HG03045 (cell line): ENCODE measurements at regions not wholly inside any gene's neighbourhood (a gene's known extent, or its start where the extent isn't known, plus 50 kb on each side); places are given as distances from the start of the nearest gene placed in this dataset.

Experiments used
- ATAC-seq: cut with Tn5 transposase; IDR thresholded peaks from one replicate; pipeline ENCODE4 v1.9.1; 2021; ENCODE audit warnings: mild to moderate bottlenecking, moderate library complexity; ENCODE audit not compliant: unreplicated experiment

DNA sequence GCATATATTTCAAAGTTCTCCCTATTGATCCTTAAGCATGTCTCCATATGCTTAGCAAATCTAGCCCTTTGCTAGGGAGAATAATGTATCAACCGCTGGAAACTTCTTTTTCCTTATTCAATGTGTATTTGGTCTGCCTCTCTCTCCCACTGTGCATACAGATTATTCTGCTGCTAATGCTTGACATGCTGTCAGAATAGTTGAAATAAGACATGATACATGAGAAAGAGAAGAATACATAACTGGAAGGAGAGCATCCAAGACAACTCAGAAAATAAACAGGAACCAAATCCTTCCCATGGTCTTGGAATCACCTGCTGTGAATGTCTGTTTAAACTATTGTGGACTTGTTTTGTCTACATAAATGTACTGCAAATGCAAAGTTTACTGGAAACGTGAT, 1103.0 kb downstream of the EFNB2 start:
- ATAC-seq = no peak

DNA sequence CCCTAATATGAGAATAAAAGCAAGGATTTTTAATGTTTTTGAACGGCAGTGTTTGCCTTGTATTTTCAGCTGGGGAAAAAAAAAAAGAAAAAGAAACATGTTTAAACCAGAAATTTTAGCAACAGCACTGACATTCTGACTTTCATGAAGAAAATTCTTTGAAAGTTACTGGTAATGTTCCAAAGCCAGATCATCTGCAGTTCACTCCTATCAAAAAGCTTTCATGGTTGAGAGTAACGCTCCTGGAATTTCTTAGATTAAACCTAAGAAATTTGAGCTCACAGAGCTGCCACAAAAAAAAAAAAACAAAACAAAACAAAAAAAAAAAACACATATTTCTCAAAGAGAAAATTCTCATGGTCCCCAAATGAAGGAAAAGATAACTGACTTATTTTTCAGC, 1106.7 kb downstream of the EFNB2 start:
- no peak for ATAC-seq

DNA sequence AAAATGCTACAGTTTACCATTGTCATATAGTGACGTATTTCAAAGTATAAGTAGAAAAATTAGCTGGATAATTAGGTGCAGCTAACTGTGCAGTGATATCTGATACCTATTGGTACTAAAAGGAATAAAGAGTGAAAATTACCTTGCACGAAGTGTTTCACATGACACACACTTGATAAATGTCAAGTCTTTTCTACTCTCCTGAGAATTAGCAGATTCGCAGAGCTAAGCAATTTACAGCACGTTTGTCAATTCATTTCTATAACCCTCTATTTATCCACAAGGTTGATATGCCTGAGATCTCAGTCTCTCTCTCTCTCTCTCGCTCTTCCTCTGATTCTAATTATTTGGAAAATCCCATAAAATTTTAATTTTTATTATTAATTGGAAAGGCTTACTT, 1109.0 kb downstream of the EFNB2 start:
- no peak for ATAC-seq

DNA sequence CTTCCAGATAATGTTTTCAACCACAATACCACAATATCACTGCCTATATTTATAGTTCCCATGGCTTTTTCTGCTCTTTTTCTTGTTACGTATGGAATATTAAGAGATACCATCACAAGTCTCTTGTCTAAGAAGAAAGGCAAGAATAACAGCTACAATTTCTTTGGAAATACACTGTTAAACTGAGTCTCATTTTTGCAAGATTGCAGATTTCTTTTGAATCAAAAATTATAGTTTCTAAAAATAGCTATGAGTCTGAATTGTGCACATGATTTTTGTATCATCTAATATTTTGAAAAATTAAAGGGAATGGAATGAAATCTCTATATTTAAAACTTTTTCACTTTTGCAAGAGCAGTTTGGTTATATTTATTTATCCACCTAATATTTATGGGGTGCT, 1120.8 kb downstream of the EFNB2 start:
- no peak for ATAC-seq

DNA sequence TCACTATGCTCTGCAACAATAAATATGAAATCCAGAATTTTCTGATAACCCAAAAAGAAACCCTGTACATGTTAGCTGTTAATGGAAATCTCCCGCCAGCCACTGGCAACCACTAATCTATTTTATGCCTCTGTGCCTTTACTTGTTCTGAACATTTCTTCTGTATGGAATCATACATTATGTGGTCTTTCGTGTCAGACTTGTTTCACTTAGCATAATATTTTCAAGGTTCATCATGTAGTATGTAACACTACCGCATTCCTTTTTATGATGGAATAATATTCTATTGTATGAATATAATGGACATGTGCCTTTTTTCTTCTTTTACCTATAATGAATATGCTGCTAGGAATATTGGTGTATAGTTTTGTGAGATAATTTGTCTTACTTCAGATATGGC, 1123.3 kb downstream of the EFNB2 start:
- ATAC-seq = no peak

DNA sequence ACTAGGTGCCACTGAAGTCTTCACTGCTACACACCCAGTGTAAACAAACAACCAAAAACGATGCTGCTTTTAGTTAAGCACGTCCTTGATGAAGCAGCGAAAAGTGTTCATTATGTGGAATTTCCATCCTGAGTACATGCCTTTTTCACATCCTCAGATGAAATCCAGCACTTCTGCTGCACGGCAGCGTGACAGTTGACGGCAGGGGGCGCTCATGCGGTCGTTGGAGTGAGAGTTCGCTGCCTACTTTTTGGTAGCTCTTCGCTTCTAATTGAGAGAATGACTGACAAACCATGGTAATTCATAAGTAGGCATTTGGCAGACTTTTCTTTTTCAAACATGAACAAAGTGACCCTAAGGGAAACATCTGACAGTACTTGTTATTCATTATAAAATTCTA, 1124.9 kb downstream of the EFNB2 start:
- ATAC-seq = no peak

DNA sequence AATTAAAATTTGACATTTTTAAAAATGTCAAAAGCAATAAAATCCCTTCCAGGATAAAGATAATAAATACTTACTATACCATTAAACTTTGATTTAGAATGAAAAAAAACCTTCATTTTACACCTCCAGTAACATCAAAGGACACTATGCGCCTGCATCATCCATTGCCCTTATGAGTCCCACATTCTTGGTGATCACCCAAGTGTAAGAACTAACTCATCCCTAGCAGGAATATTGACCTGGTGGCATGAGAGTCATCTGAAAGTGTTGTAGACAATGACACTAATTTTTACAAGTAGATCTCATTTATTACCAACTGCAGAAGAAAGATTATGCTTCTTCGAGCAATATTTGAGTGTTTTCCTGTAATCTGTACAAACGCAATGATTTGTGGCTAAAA, 1128.9 kb downstream of the EFNB2 start:
- ATAC-seq = no peak

DNA sequence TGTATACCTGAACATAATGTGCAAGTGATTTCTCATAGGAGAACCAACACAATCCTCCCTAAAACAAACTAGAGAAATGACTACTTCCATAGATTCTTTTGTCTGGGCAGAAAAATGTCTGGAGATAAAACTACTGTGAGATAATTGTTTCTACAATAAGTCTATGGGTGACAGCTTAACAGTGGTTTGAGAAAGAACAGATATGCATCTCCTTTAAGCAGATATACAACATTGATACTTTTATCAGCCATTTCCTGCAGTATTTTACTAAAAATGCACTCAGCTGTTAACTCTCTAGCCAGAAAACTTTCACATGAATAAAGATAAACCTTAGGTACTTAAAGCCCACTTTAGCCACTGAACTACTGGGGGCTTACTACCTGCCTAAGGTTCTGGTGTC, 1132.4 kb downstream of the EFNB2 start:
- no peak for ATAC-seq

DNA sequence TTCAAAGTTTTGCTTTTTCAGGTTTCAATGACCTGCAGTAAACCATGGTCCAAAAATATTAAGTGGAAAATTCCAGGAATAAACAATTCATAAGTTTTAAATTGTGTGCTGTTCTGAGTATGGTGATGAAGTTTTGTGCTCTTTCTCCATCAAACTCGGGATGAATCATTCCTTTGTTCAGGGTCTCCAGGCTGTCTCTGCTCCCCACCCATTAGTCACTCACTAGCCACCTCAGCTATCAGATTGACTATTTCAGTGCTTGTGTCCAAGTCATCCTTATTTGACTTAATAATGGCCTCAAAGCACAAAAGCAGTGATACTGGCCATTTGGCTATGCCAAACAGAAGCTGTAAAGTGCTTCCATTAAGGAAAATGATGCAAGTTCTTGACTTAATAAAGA, 1140.4 kb downstream of the EFNB2 start:
- ATAC-seq = no peak

DNA sequence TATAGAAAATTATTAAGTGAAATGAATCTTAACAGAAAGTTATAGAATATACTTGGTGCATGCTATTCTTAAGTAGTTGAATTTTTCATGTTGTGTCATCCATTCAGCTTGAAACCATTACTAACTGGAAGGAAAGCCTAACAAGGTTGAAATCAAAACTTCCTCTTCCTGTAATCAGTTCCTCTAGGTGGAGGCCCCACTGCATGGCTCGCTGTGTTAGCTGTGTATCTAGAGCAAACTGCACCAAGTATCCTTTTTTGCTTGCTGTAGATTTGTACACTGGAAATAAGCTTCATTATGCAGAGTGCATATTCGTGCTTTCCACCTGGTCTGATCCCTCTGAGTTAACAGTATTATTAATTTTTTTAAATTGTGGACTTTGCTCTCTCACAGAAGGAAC, 1146.1 kb downstream of the EFNB2 start:
- ATAC-seq = no peak

DNA sequence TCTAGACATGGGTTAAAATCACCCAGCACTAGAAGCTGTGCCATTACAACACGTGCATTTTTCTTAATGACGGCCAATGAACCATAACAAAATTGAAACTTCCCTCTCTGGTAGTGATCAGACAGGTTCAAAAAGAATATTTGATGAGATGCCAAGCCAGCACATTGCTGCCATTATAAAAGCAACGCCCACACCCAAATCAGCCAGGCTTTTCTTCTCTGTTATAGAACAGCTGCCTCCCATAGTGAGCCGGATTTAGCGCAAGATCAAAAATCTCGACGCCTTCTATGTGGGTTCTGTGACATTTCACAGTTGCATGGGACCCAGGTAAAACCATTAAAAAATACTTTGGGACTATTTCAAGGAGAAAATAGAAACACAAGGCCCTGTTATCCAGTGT, 1158.0 kb downstream of the EFNB2 start:
- ATAC-seq = no peak

DNA sequence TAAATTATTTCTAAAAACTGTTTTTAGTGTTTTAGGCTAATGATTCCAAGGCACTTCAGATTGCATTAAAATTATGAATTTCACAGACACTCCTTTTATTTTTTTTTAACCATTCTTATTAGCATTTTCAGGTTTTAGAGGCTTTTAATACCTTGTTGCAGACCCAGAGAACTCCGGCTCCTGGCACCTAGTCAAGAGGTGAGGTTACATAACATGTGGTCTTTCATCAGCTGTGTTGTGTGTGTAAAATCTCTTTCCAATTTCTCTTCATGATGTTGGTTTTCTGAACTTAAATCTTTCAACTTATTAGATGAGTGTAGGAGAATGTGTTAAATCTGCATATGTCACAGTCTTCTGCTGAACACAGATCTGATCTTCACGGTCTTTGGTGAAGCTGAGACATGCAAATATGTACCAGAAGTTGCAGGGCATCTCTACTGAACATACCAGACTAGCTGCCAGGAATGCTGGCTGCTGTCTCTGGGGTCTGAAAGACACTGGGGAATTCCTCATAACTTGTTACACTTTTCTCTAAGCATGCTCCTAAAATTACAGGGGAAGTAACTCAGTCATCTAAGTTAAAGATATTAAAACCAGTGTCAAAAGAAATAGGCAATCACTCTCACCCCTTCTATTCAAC, 1165.3 kb downstream of the EFNB2 start:
- no peak for ATAC-seq

DNA sequence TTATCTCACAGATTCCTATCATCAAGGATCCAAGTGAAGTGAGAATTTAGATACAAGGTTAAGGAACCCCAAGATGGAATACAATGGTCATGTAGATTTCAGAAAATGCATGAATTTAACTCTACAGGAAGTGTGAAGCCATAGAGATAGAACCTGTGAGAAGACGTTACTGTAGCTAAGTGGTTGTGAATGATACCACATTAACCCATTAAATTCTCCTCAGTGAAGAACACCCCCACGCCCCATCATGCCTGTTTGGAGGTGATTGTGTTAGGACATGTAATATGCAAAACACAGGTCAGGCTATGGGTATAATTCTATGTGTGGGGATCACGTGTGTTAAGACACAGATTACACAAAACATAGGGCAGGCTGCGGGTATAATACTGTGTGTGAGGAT, 1166.7 kb downstream of the EFNB2 start:
- no peak for ATAC-seq

DNA sequence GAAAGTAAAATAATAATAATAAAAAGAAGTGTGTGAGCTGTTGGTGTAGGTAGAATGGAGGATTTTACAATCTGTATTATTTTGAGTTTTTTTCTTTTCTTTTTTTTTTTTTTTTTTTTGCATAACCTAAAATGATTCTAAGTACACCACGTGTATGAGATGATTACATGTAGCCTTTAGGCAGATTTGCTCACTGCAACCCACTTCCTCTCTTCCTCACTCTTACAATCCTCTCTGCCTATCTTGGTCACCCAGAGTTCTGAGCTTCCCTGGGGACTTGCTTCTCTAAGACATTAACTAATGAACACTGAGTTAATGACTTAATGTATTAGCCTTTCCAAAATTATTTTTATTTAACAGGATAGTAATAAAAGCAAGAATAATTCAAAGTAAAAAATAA, 1169.6 kb downstream of the EFNB2 start:
- ATAC-seq = no peak

DNA sequence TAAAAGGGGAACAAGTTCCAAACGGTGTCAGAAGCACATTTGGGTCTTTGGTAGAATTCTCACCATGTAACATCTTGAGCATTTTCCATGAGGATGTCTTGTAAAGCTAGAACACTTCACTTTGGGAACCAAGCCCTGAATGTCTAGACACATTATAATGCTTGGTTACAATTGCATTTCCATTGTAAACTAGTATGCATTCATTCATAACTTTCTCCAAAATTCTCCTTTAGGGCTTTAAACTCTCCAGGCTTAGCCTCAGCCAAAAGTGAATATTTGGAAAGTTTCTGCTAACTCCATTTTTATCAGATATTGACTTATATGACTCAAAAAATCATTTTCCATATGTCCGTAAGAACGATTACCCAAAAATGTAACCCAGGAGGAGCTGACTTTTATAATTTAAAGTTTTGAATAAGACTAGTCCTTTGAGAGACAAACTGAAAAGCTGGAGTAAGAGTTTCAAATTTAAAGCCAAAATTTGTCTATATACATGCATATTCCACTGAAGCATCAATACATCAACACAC, 1170.4 kb downstream of the EFNB2 start:
- no peak for ATAC-seq

DNA sequence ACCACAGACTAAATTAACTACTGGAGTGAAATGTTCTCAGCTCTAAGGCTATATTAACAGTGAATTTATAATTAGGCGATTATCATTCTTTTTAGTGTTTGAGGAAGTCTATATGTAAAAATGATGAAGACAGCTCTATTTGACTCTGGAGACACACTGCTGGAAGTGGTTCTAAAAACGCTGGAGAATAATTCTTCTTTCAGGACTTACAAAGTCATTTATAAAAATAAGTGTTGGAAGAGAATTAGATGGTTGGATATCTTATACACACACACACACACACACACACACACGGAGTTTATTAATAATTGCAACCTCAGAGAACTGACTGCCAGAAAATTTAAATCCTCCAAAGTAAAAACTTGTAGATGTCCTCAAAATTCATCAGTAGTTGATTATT, 1171.3 kb downstream of the EFNB2 start:
- no peak for ATAC-seq

DNA sequence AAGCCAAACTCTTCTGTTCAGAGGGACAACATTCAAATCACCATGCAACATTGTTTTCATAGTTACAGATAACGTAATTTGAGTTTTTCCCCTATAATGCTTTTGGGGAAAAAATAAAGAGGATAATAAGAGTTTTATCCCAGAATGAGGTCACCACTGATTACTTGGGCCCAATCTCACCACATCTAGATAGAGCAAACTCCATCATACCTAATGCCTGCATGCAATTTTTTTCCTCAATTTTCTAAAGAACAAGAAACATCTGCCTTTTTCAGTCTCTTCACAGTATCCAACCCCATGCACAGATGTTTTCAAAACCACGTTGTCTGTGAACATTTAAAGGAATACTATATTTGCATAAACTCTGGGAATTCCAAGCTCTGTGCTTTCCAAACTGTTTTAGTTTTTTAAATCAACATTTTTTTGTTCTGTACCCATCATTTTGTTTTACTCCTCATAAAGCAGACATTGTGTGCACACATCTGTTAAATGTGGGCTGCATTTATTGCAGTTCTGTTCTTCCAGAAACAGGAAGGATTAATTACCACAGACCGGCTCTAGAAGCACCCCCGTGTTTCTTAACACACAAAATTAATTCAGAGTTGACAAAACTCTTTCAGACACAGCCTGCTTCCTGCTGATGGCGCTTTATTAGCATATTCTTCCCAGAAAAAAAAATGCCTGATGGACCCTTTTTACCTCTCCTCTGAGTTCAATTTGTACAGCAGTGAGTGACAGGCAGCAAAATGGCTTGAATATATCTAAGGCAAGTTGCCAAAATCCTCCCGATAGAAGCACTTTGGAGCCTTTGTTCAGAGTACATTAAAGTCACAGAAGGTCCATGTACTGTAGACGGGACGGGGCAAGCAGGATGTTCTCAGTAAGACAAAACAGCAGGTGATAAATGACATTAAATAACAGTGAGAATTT, 1171.9 kb downstream of the EFNB2 start:
- ATAC-seq = no peak

DNA sequence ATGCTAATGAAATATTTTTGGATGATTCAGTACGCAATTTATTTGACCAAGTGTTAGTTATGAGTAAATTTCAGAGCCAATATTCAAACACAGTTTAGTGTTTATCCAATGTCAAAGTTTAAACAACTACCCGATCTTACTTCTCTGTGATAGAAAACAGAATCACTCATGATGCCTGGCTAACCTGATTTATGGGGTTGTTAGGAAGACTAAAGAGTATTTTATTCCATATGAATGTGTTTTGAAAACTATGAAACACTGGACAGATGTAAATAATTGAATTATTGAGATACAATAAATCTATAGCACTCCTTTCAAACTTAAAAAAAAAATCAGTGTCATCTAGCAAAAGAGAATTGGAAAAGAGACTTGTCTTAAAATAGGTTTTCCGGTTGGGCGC, 1181.8 kb downstream of the EFNB2 start:
- no peak for ATAC-seq

DNA sequence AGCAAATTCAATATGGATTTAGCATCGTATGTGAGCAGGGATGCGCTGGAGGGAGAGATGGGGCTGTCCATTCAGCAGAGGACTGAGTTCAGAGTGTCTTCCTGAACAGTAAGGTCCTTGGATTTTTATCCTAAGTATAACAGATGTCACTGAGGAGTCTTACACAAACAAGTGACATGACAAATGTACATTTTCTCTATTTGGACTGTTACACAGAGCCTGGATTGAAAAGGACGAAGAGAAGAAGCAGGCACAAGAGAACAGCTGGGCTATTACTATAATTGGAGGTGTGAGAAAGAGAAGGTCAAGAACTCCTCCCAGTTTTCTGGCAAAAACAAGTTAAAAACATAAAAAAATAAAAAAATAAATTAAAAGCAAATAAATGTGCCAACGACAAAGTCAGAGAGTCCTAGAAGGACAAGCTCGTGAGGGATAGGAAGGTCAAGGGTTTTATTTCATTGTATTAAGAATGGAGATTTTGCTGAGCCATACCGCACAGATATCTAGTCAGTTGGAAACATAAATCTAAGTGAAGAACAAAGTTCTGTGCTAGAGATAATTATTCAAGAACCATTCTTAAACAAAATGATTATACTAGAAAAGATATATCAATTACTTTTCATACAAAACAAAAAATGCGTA, 1186.3 kb downstream of the EFNB2 start:
- no peak for ATAC-seq

DNA sequence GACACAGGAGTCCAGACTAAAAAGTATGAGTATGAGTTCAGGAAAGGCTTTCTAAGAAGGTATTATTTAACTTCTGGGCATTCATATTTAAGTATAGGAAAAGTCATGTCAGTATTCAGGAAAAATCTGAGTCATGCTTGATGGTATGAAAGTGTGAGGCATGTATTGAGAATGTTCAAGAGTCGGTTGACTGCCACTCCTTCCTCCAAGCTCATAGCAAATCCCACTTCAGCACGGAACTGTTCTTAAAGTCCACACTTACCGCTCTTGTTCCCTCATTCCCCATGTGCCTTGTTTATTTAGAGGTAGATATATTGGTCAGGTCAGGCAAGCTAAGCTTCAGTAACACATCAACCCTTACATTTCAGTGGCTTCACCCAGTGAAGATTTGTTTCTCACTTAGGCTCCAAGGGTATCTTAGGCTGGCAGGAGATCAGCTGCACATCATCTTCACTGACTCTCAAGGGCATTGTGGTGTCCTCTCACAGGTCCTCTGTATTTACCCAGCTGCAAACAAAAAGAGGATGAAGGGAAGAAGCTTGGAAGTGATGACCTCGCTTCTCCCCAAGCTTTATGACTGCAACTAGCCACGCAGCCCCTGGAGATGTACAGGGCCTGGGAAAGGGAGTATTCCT, 1189.2 kb downstream of the EFNB2 start:
- ATAC-seq = no peak

DNA sequence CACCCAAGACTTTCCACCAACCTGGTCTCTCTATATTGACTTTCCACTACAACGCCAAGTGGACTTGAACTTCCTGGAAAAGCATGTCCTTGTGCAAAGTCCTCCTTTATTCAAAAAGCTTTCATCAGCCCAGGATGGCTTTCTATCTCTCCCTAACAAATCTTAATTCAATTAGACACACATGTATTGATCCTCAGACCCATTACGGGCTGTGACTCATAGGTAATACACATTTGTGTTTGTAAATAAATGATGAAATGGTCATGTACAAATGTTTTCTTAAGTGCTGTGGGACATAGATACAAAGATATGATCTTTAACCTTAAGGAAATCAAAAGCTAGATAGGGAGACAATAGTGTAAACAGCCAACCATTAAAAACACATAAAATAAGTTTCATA, 1189.7 kb downstream of the EFNB2 start:
- ATAC-seq = no peak
